ENCODE measurements at regions not wholly inside any gene's neighbourhood (a gene's known extent, or its start where the extent isn't known, plus 50 kb on each side); places are given as distances from the start of the nearest gene placed in this dataset.
"Not testable (repeated sequence)": the region's sequence is repeated elsewhere in the genome, so short reads cannot be mapped to it uniquely, and the experiment has no call there.

DNA sequence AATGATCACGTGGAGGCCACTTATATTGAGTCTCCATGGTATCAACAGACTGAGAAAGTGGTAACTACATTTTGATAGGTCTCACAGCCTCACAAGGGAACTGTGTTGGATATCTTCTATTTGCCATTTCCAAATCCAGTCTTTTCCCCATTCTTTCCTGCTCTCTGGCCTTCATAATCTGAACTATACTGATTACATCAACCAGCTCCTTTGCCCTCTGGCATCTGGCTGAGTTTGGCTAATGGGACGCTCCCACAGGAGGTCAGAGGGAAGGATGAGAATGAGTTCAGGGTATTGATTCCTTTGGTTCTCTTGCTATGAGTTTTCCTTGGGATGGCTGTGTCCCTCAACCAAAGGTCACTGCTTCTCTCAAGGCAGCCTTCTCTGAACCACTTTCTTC, 152.6 kb downstream of the RTL9 start:
- Mint-ChIP-seq H3K36me3 (no peaks in the 10 kb centered on the region), H3K27me3 (no peaks in the 10 kb centered on the region)

DNA sequence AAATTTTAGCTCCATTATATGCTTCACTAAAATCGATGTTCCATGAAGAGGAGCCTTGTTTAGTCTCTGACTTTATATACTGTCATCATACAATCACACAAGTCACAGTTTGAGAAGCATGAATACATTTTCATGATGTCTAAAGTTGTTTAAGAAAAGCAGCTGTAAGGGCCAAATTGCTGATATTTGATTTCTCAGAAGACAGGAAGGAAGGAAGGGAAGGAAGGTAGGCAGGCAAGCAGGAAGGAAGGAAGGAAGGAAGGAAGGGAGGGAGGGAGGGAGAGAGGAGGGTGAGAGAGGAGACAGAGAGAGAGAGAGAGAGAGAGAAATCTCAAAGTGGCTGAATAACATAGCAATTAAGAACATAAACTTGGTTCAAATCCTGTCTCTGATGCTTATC, 153.7 kb downstream of the RTL9 start:
- H3K4me3 Mint-ChIP-seq = no peak overlapping the region
- ATAC-seq (ENCODE audit: low read depth in 2 of 2) = no peak
- H3K4me1 Mint-ChIP-seq = no peaks in the 10 kb centered on the region
- H3K36me3 Mint-ChIP-seq = no peaks in the 10 kb centered on the region
- H3K27me3 Mint-ChIP-seq = no peaks in the 10 kb centered on the region
- H3K9me3 Mint-ChIP-seq = peaks cover 0 to 12% (median 8%) of the 10 kb centered on the region in 7 donors
- DNase-seq = no peak
- H3K27ac Mint-ChIP-seq = no peak overlapping the region

More for the DNA sequence above, 152.6 kb downstream of the RTL9 start:
- Mint-ChIP-seq H3K4me1 (no peaks in the 10 kb centered on the region), H3K27ac (no peak overlapping the region), H3K9me3 (peaks cover 2 to 12% (median 8%) of the 10 kb centered on the region in 7 donors), H3K4me3 (no peak overlapping the region)
- no peak for DNase-seq
- no peak for ATAC-seq (ENCODE audit: low read depth in 2 of 2)

DNA sequence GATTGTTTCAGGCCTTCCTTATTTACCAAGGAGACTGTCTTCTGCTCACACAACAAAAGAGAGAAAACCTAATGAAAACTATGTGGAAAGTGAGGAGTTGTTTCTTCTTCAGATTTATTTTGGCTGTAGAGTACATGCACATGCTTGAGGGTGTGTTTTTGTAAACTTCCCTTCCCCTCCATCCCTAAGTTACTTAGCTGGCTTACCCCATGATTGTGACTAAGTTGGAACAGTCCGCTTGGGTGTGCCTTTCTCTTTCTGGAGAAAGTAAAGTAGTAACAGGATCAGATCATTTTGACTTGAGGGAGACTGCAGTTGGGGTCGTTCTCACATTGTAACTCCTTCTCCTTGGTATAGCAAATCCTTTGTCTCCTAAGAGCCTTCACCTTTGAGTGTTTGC, 155.9 kb downstream of the RTL9 start:
- Mint-ChIP-seq H3K36me3 (no peaks in the 10 kb centered on the region), H3K4me1 (no peaks in the 10 kb centered on the region), H3K4me3 (no peak overlapping the region), H3K27ac (no peak overlapping the region), H3K27me3 (no peaks in the 10 kb centered on the region), H3K9me3 (peaks cover 0 to 12% (median 8%) of the 10 kb centered on the region in 7 donors)
- no peak for ATAC-seq (ENCODE audit: low read depth in 2 of 2)
- no peak for DNase-seq

DNA sequence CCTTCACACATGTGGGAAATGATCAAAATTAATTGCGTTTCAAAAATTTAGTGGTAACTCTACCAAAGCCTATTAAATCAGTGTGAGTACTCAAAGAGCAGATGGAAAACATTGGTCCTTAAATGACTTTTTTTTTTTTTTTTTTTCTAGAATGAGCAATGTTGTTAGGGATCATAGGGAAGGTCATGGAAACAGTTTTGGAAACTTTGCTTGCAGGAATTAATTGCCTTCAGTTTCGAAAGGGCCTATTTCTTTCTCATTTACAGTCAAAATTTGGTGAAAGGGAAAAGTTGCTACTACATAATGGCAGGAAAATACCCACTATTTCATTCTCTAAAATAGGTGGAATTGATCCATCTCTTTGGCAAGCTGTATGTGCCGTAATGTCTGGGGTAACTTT, 160.9 kb downstream of the RTL9 start:
- no peak for ATAC-seq (ENCODE audit: low read depth in 2 of 2)

DNA sequence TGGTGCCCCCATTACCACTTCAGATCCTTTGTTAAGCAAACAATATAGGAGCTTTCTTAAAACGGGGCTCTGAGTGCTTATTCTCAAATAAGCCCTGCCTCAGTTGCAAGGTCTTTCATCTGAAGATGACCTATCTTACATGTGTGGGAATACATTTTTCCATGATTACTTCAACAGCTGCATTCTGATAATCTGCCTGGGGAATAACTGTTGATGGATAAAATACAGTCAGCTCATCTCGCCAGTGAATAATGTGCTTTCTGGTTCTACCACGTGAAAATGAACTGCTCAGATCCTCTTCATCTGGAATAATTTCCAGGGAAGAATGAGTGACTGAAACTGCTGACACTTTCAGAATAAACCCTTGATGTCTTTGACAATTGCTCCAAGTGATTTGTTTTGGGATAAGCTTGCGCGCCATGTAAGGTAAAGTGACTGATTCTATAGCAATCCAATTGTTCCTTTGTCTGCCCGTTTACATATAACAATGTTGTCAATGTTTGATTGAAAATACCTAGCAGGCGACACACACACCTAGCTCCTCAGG, 161.3 kb downstream of the RTL9 start:
- Mint-ChIP-seq H3K4me3 (no peak overlapping the region), H3K36me3 (no peaks in the 10 kb centered on the region), H3K9me3 (no peaks in the 10 kb centered on the region), H3K27me3 (no peaks in the 10 kb centered on the region), H3K4me1 (no peaks in the 10 kb centered on the region), H3K27ac (no peak overlapping the region)
- ATAC-seq (ENCODE audit: low read depth in 2 of 2) (no peak), DNase-seq (no peak)

More for the DNA sequence above, 160.9 kb downstream of the RTL9 start:
- DNase-seq = no peak
- no peak overlapping the region for H3K4me3 Mint-ChIP-seq
- H3K36me3 Mint-ChIP-seq = no peaks in the 10 kb centered on the region
- H3K27me3 Mint-ChIP-seq = no peaks in the 10 kb centered on the region
- no peaks in the 10 kb centered on the region for H3K9me3 Mint-ChIP-seq
- H3K27ac Mint-ChIP-seq = no peak overlapping the region
- H3K4me1 Mint-ChIP-seq = no peaks in the 10 kb centered on the region

DNA sequence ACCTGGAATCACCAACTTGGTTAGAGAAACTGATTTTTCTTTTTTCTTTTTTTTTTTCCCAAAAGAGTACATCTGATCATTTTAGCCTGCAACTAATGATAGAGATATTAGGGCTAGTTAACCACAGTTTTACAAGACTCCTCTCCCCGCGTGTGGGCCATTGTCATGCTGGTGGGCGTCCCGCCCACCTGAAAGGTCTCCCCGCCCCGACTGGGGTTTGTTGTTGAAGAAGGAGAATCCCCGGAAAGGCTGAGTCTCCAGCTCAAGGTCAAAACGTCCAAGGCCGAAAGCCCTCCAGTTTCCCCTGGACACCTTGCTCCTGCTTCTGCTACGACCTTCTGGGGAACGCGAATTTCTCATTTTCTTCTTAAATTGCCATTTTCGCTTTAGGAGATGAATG, 162.0 kb downstream of the RTL9 start:
- H3K27me3 Mint-ChIP-seq, H3K4me3 Mint-ChIP-seq: not testable (repeated sequence)

DNA sequence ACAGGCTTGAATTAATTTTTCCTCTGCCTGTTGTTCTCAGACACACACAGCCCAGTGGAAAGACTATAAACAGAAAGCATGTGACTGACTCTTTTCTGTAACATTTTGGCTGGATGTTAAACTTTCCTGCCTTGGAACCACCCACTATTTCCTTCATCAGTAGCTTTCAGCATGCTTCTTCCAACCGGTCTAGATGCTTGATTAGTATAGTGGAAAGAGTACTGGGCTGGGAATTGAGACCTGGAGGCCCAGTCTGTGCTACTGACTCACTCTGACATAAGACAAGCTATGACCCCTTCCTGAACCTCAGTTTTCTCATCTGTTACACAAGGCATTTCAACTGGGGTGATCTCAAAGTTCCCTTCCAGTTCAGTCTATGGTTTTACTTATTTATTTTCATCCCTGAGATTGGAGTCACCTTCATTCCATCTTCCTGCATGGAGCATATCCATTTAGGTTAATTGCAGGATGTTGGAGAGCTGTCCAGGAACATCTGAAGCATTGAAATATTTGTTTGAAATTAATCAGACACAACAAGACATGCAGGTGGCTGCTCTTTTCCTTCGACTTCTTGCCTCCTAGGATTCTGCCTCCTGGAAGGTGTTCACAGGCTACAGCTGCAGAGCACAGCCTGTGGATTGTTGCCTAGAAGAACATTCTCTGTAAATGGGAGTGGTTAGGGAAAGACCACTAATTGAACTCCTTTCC, 173.4 kb downstream of the RTL9 start:
- no peaks in the 10 kb centered on the region for H3K36me3 Mint-ChIP-seq
- DNase-seq (no peak), ATAC-seq (ENCODE audit: low read depth in 2 of 2) (no peak)
- no peak overlapping the region for H3K4me3 Mint-ChIP-seq
- H3K27ac Mint-ChIP-seq = no peak overlapping the region
- H3K4me1 Mint-ChIP-seq = no peaks in the 10 kb centered on the region
- peaks cover 0 to 7% (median 4%) of the 10 kb centered on the region in 7 donors for H3K9me3 Mint-ChIP-seq
- no peaks in the 10 kb centered on the region for H3K27me3 Mint-ChIP-seq

More for the DNA sequence above, 162.0 kb downstream of the RTL9 start:
- not testable (repeated sequence) for DNase-seq; ATAC-seq (ENCODE audit: low read depth in 2 of 2); H3K9me3 Mint-ChIP-seq; H3K27ac Mint-ChIP-seq; H3K36me3 Mint-ChIP-seq; H3K4me1 Mint-ChIP-seq

DNA sequence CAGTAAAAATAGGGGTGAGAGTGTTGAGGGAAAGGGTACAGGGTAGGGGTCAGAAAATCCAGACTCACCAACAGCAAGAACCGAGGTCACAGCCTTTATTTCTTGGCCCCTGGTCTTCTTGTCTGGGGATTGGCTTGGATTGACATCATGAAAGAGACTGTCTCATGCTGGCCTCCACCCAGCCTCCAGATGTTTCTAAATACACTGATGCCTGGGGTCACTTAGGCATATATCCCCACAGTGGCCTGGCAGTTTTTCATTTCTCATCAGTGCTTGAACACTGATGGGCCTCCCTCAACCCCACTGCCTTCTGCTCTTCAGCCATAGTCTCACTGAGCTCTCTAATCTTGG, 173.9 kb downstream of the RTL9 start:
- H3K27me3 Mint-ChIP-seq = no peaks in the 10 kb centered on the region
- no peaks in the 10 kb centered on the region for H3K36me3 Mint-ChIP-seq
- ATAC-seq (ENCODE audit: low read depth in 2 of 2) (no peak), DNase-seq (no peak)
- peaks cover 0 to 7% (median 4%) of the 10 kb centered on the region in 7 donors for H3K9me3 Mint-ChIP-seq
- H3K4me1 Mint-ChIP-seq = no peaks in the 10 kb centered on the region
- no peak overlapping the region for H3K27ac Mint-ChIP-seq
- peak overlapping the region in 1 of 8 donors; percentile 17 for H3K4me3 Mint-ChIP-seq

DNA sequence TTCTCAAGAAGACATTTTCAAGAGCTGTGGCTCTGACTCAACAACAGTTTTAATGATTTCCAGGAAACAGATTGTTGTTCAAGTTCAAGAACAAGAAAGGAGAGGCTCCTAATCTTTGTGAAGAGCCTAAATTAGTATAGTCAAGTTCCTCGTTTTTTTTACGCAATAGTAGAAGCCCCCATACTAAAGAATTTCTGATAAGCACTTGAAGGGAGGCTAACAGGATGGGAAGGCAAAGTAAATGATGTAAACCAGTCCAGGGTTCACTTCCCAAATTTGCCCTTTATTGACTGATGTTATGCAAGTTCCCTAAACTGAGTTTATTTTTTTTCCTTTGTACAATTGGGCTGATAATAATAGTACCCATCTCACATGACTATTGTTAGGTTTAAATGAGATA, 178.2 kb downstream of the RTL9 start:
- H3K27me3 Mint-ChIP-seq = no peaks in the 10 kb centered on the region
- H3K4me1 Mint-ChIP-seq = no peaks in the 10 kb centered on the region
- no peak overlapping the region for H3K27ac Mint-ChIP-seq
- DNase-seq (no peak), ATAC-seq (ENCODE audit: low read depth in 2 of 2) (no peak)
- H3K36me3 Mint-ChIP-seq = no peaks in the 10 kb centered on the region
- peaks cover 0 to 21% (median 4%) of the 10 kb centered on the region in 7 donors for H3K9me3 Mint-ChIP-seq
- H3K4me3 Mint-ChIP-seq = no peak overlapping the region

DNA sequence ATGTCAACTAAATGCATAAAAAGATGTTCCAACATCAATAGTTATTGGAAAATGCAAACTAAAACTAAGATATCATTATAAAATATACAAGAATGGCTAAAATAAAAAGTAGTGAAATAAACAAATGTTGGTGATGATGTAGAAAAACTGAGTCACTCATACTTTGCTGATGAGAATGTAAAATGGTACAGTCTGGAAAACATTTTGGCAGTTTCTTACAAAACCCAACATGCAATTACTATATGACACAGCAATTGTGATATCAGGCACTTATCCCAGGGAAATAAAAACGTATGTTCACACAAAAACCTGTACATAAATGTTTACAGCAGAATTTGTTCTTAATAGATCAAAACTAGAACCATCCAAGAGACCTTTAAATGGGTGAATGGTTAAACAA, 182.6 kb downstream of the RTL9 start:
- Mint-ChIP-seq H3K4me1 (no peaks in the 10 kb centered on the region), H3K36me3 (no peaks in the 10 kb centered on the region), H3K9me3 (peaks cover 0 to 23% (median 4%) of the 10 kb centered on the region in 7 donors), H3K27me3 (peaks cover 0 to 6% (median 0%) of the 10 kb centered on the region in 3 donors), H3K4me3 (no peak overlapping the region), H3K27ac (no peak overlapping the region)
- no peak for DNase-seq
- no peak for ATAC-seq (ENCODE audit: low read depth in 2 of 2)

DNA sequence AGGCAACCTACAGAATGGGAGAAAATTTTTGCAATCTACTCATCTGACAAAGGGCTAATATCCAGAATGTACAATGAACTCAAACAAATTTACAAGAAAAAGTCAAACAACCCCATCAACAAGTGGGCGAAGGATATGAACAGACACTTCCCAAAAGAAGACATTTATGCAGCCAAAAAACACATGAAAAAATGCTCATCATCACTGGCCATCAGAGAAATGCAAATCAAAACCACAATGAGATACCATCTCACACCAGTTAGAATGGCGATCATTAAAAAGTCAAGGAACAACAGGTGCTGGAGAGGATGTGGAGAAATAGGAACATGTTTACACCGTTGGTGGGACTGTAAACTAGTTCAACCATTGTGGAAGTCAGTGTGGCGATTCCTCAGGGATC, 192.2 kb downstream of the RTL9 start:
- not testable (repeated sequence) for DNase-seq; ATAC-seq (ENCODE audit: low read depth in 2 of 2); H3K27me3 Mint-ChIP-seq; H3K27ac Mint-ChIP-seq; H3K4me3 Mint-ChIP-seq; H3K4me1 Mint-ChIP-seq; H3K36me3 Mint-ChIP-seq
- peaks cover 0 to 21% (median 4%) of the 10 kb centered on the region in 7 donors for H3K9me3 Mint-ChIP-seq

DNA sequence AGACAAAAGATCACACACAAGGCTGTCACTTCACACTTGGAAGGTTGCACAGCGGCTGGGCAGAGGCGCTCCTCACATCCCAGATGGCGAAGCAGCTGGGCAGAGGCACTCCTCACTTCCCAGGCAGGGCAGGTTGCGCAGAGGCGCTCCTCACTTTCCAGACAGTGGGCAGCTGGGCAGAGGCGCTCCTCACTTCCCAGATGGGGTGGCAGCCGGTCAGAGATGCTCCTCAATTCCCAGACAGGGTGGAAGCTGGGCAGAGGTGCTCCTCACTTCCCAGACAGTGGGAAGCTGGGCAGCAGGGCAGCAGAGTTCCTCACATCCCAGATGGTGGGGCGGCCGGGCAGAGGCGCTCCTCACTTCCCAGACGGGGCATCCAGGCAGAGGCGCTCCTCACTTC, 199.2 kb downstream of the RTL9 start:
- DNase-seq = no peak
- peaks cover 4 to 20% (median 9%) of the 10 kb centered on the region in 7 donors for H3K9me3 Mint-ChIP-seq
- H3K36me3 Mint-ChIP-seq = no peaks in the 10 kb centered on the region
- H3K4me3 Mint-ChIP-seq = no peak overlapping the region
- no peak overlapping the region for H3K27ac Mint-ChIP-seq
- no peaks in the 10 kb centered on the region for H3K4me1 Mint-ChIP-seq
- H3K27me3 Mint-ChIP-seq = peaks cover 0 to 7% (median 0%) of the 10 kb centered on the region in 3 donors
- ATAC-seq (ENCODE audit: low read depth in 2 of 2) = no peak

DNA sequence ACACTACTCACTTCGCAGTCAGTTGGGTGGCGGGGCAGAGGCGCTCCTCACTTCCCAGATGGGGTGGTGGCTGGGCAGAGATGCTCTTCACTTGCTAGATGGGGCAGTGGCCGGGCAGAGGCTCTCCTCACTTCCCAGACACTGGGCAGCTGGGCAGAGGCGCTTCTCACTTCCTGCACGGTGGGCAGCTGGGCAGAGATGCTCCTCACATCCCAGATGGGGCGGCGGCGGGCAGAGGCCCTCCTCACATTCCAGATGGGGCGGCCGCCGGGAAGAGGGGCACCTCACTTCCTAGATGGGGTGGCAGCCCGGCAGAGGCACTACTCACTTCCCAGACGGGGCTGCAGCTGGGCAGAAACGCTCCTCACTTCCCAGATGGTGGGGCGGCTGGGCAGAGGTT, 199.8 kb downstream of the RTL9 start:
- H3K4me3 Mint-ChIP-seq = no peak overlapping the region
- no peaks in the 10 kb centered on the region for H3K4me1 Mint-ChIP-seq
- peaks cover 4 to 20% (median 9%) of the 10 kb centered on the region in 7 donors for H3K9me3 Mint-ChIP-seq
- H3K27me3 Mint-ChIP-seq = peaks cover 0 to 7% (median 0%) of the 10 kb centered on the region in 3 donors
- DNase-seq (no peak), ATAC-seq (ENCODE audit: low read depth in 2 of 2) (no peak)
- no peak overlapping the region for H3K27ac Mint-ChIP-seq
- H3K36me3 Mint-ChIP-seq = no peaks in the 10 kb centered on the region

DNA sequence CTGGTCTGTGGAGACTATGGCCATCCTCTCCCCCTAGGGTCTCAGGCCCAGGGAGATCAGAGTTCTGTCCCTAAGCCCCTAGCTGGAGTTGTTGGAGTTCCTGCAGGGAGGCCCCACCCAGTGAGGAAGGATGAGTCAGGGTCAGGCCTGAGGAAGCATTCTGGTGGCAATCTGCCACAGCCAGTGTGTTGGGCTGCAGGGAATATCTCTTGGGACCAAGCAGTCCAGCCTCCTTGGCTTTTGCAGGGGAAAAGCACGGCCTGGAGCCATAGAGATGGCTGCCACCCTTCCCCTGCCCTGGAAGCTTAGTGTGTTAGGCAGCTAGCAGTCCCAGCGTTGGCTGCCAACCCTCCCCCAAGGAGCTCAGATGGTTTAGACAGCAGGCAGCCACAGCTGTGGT, 202.4 kb downstream of the RTL9 start:
- no peak for ATAC-seq (ENCODE audit: low read depth in 2 of 2)
- Mint-ChIP-seq H3K27ac (no peak overlapping the region), H3K4me1 (no peaks in the 10 kb centered on the region), H3K9me3 (peaks cover 6 to 18% (median 9%) of the 10 kb centered on the region in 7 donors), H3K27me3 (peaks cover 0 to 7% (median 0%) of the 10 kb centered on the region in 3 donors), H3K36me3 (no peaks in the 10 kb centered on the region), H3K4me3 (no peak overlapping the region)
- DNase-seq = no peak

All from naive B cell (primary cell).